Ascending aorta (tissue), 2 donors: ENCODE measurements at regions not wholly inside any gene's neighbourhood (a gene's known extent, or its start where the extent isn't known, plus 50 kb on each side); places are given as distances from the start of the nearest gene placed in this dataset.

Source experiments
- DNase-seq, 2 donors: peaks; one replicate each; pipeline ENCODE4 v3.0.0-alpha.2; 2019; ENCODE audit warnings: low spot score in 2 of 2
- H3K27ac ChIP-seq, 2 donors: fragments of 200-600 bp; sonication (generic); one replicate each; pipeline ENCODE4 v1.5.1; 2016 to 2017; ENCODE audit warnings: mild to moderate bottlenecking in 1 of 2
- H3K27me3 ChIP-seq: fragments of 200-600 bp; sonication (generic); one replicate; pipeline ENCODE4 v1.5.1; 2017
- H3K36me3 ChIP-seq, 2 donors: fragments of 200-600 bp; sonication (generic); one replicate each; pipeline ENCODE4 v1.5.1; 2016
- H3K4me1 ChIP-seq, 2 donors: fragments of 200-600 bp; sonication (generic); one replicate each; pipeline ENCODE4 v1.5.1; 2016 to 2017; ENCODE audit warnings: mild to moderate bottlenecking in 1 of 2
- H3K4me3 ChIP-seq, 2 donors: fragments of 200-600 bp; sonication (generic); one replicate each; pipeline ENCODE4 v1.5.1; 2016 to 2017; ENCODE audit warnings: mild to moderate bottlenecking in 1 of 2
- H3K9me3 ChIP-seq, 2 donors: fragments of 200-600 bp; sonication (generic); one replicate each; pipeline ENCODE4 v1.5.1; 2016
- CTCF ChIP-seq, 3 experiments: fragments of 200-600 bp in 2 of 3; fragments of 450-650 bp in 1 of 3; sonication (generic) in 2 of 3; IDR thresholded peaks; one replicate each; pipeline ENCODE4 v1.5.1; 2016 to 2019; ENCODE audit warnings: antibody characterized with exemption in 3 of 3, mild to moderate bottlenecking in 1 of 3, moderate library complexity in 1 of 3
- intact Hi-C: fragments of 100-400 bp; cut with DNase I; formaldehyde crosslinking; loops from one replicate; pipeline ENCODE4 v1.15.1; 2023

- H3K27ac ChIP-seq, result no peak overlapping the region
- no peaks in the 10 kb centered on the region for H3K9me3 ChIP-seq
- intact Hi-C loops, result loop anchor here (5.0 kb wide), 1 partner anchor 130 kb away; no protein-coding TSS in a partner anchor
- no peak overlapping the region for H3K4me3 ChIP-seq
- H3K36me3 ChIP-seq, result no peaks in the 10 kb centered on the region
- H3K27me3 ChIP-seq, result no peaks in the 10 kb centered on the region
- peaks cover 0 to 8% of the 10 kb centered on the region in 2 donors for H3K4me1 ChIP-seq
- TF ChIP-seq CTCF (IDR thresholded peaks at IDR 0.05), result no peak
- no peak for DNase-seq
Measured at GRCh38 chr7:114217026-114217806, 197.4 kb upstream of the FOXP2 start.

DNA sequence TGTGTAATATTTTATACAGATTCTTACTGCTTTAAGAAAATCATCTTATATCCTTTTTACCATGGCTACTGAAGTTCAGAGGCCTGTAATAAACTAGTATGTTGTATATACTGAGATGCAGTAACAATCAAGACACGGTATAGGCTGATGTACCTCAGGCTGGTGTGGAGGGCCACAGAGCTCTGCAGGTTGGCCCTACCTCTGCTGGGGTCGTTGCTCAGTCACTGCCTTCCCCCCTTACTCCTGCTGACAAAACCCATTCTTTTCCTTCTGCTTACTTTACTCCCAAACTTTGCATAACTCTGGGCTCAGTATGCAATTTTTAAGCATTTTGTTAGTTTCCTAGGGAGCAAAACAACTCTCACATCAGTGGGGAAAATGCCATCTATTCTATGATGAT lies 200.1 kb upstream of the FOXP2 start:
- no peaks in the 10 kb centered on the region for H3K9me3 ChIP-seq
- peaks cover 0 to 4% of the 10 kb centered on the region in 2 donors for H3K4me1 ChIP-seq
- no peak for TF ChIP-seq CTCF (IDR thresholded peaks at IDR 0.05)
- H3K27ac ChIP-seq, result no peak overlapping the region
- no peak for DNase-seq
- H3K4me3 ChIP-seq, result no peak overlapping the region
- intact Hi-C loops, result no loop called here
- no peaks in the 10 kb centered on the region for H3K27me3 ChIP-seq
- H3K36me3 ChIP-seq, result no peaks in the 10 kb centered on the region

- no peaks in the 10 kb centered on the region for H3K27me3 ChIP-seq
- TF ChIP-seq CTCF (IDR thresholded peaks at IDR 0.05), result no peak
- H3K4me3 ChIP-seq, result no peak overlapping the region
Measured at GRCh38 chr7:114212721-114213429, 201.7 kb upstream of the FOXP2 start.

GRCh38 chr7:114209968-114210367 lies 204.6 kb upstream of the FOXP2 start:
- intact Hi-C loops, result no loop called here
- no peak for TF ChIP-seq CTCF (IDR thresholded peaks at IDR 0.05)
- H3K9me3 ChIP-seq, result no peaks in the 10 kb centered on the region
- no peak overlapping the region for H3K4me3 ChIP-seq
- peaks cover 0 to 4% of the 10 kb centered on the region in 2 donors for H3K4me1 ChIP-seq
- no peak for DNase-seq
- H3K27me3 ChIP-seq, result no peaks in the 10 kb centered on the region
- H3K27ac ChIP-seq, result no peak overlapping the region
- no peaks in the 10 kb centered on the region for H3K36me3 ChIP-seq

More at GRCh38 chr7:114212721-114213429, 201.7 kb upstream of the FOXP2 start:
- H3K27ac ChIP-seq, result no peak overlapping the region
- no peaks in the 10 kb centered on the region for H3K36me3 ChIP-seq
- intact Hi-C loops, result no loop called here
- no peaks in the 10 kb centered on the region for H3K9me3 ChIP-seq
- no peak for DNase-seq
- H3K4me1 ChIP-seq, result peaks cover 0 to 4% of the 10 kb centered on the region in 2 donors

DNA sequence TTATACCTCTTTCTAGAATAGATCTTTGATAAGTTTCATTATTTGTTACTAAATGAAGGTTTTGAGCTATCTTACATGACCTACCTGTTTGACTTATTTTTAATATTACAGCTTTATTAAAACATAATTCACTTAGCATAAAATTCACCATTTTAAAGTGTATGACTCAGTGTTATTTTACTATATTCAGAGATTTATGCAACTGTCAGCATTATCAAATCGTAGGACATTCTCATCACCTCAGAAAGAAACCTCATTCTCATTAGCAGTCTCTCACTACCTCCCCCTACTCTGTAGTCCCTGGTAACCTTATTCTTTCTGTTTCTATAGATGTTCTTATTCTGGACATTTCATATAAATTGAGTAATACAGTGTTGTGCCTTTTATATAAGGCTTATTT lies 207.9 kb upstream of the FOXP2 start:
- no peak for DNase-seq
- TF ChIP-seq CTCF (IDR thresholded peaks at IDR 0.05), result no peak
- no peak overlapping the region for H3K4me3 ChIP-seq

More for the DNA sequence above, 207.9 kb upstream of the FOXP2 start:
- no peaks in the 10 kb centered on the region for H3K36me3 ChIP-seq
- H3K9me3 ChIP-seq, result no peaks in the 10 kb centered on the region
- no peaks in the 10 kb centered on the region for H3K27me3 ChIP-seq
- no peak overlapping the region for H3K27ac ChIP-seq
- intact Hi-C loops, result no loop called here
- H3K4me1 ChIP-seq, result no peaks in the 10 kb centered on the region
